ENCODE measurements at regions not wholly inside any gene's neighbourhood (a gene's known extent, or its start where the extent isn't known, plus 50 kb on each side); places are given as distances from the start of the nearest gene placed in this dataset.
"Not testable (repeated sequence)": the region's sequence is repeated elsewhere in the genome, so short reads cannot be mapped to it uniquely, and the experiment has no call there.

DNA sequence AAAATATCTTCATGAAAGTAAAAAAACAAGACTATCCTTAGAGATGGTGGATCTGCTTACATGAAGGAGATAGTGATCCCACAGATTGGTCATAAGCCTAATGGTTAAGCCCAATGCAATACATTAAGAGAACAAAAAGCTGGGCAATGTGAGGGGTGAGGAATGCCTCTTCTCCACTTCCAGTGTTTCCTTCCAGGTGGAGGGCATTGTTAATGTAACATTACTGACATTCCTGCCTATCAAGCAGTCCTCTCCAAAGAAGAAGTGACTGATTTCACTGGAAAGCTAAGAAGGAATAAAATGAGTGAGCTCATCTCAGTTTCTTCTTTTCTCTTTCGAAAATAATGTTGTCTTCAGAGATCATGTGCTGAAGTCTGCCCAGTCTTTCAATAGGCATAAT lies 207.8 kb downstream of the RAB38 start:
- no peak for DNase-seq

DNA sequence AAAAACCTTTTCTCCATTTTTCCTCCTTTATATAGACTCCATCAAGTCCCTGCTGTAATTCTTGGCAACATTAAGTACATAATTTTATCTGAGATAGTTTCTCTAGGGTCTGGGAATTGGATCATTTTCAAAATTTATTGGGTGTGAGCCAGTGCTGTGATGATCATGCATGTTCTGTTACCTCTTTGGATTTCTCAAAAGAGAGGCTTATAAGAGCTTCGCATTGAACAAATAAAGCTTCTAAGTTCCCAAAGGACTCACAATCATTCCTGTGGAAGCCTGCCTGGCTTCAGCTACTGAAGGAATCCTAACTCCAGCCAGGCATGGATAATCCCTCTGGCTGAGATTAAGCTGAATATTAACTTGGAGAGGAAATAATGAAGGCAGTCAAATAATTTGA lies 208.5 kb downstream of the RAB38 start:
- no peak for DNase-seq

DNA sequence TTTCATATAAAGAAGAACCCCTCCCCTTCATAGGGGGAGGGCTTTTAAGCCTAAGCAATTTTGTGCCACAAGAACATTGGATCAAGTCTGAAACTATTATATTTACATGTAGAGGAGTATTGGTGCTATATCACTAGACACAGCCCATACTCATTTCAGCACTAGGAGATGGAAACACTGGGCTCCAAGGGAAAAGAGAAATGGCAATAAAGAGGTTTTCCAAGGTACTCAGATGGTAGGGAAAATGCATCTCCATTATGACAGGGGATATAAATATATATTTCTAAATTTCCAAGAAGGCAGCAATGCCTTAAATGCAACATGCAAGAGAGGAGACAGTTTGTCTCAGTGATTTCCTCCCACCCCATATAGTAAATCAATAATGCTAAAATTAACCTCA lies 209.0 kb downstream of the RAB38 start:
- DNase-seq, result no peak

DNA sequence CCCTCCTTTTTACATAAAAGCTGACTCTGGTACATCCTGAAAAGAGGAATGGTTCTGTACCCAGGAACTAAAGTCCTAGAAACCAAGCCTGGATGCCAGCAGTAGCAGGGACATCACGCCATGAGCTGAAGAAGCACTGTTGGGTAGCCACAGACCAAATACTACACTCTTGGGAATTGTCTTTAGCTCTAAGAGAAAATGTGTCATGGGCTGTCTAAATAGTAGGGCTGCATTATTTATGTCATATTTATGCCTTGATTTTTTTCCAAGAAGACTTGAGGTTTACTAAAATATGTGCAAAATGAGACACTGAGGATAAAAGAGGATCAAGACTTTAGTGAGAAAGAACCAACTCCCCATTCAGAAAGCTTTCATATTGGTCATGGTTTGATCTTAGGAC lies 213.6 kb downstream of the RAB38 start:
- no peak for DNase-seq

DNA sequence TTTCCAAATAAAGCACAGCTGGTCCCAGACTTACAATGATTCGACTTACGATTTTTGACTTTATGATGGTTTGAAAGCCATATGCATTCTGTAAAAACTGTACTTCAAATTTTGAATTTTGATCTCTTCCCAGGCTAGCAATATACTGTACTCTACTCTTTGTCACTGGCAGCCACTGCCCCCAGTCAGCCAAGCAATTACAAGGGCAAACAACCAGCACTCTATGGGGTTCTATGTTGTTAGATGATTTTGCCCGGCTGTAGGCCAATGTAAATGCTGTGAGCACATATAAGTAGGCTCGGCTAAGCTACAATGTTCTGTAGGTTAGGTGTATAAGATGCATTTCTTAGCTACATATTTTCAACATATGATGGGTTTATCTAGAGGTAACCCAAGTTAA lies 217.3 kb downstream of the RAB38 start:
- DNase-seq, result no peak

DNA sequence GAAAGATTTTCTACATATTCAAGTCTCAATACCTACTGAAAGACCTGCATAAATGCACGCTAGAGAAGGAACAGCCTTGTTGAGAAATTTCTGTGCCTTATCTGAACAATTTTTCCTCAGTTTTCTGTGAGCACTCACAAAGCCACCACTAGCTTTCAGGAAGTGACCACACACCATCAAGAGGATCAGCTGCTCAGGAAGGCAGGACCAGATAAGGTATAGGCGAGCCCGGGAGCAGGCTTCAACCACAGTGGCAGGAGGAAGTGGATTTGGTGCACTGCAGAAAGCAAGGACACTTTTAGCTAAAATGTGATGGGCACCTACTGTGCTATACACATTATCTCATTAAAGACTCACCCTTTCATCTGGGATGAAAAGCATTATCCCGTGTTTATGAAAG lies 220.8 kb downstream of the RAB38 start:
- DNase-seq, result no peak

DNA sequence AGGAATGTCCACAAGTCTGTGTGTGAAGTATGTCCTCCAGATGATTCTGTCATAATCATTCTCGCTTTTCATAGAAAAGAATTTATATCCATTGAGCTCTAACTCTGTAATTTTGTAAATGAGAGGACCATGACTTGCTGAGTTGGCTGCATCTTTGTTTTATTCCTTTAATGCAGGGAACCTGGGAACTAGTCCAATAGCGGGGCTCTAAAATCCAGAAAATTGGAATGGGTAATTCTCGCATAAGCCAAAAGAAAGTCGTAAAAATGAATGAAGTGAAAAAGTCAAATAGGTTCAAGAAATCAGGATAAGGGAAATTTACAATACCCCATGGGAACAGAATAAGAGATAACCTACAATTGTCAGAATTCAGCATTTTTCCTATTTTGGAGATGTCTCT lies 232.5 kb downstream of the RAB38 start:
- no peak for DNase-seq

DNA sequence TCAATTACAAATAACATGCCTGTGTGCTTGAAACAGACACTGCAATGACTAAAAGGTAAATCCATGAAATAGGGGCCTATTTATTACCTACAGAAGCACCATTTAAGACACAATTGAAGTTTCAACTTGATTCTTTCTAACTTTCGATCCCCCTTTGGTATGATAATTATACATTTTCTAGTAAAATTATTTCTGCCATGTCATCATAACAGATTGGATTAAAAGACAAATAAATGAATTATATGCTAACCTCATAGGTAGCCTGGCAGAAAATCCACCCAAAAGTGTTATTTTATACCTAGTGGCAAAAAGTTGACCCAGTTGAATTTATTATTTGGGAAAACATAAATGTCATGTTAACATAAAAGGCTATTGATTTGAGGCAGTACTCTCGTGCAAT lies 241.1 kb downstream of the RAB38 start:
- no peak for DNase-seq

DNA sequence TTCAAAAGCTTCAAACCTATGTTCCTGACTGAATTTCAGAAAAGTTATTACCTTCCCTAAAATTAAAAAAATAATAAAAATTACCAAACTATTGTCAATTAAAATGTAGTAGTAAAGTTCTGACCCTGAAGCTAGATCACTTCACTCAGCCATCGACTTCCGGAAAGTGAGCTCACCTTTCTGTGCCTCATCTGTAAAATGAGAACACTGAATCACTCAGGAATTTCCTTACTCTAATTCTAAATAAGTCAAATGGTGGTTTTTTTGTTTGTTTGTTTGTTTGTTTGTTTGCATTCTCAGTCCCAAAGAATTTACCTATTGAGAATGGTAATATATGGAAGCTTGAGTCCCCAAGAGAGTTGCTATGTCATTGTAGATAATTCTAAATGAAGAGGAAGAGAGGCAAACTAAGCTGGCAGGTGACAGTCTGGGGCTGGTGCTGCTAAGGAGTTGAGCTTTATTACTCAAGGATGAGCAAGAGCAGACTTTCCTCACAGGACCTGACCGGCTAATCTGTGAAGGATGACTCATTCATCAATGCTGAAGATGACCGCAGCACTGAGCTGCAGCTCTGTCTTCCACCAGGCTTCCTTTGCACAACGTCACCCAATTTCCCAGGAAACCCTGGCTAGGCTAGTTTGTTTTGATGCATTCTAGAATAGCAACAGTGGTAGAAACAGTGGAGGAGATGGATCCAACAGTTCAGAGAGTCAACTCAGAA lies 248.8 kb downstream of the RAB38 start:
- no peak for DNase-seq

DNA sequence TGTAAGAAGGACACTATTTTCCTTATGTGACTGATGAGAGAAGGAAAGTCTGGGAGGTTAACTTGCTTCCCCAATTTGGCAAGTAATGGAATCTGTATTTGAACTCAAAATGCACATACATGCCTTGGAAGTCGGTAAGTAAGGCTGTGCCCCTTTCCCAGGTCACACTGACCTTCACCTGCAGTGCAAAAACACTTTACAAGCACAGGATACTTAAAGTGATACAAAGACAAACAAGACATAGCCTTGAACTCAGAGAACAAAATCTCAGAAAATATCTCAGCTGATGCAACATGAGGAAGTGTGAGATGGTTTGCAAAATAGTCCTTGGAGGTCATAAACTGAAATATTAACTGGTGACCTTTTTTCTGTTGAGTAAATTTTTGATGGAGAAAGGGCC lies 251.1 kb downstream of the RAB38 start:
- DNase-seq, result no peak

DNA sequence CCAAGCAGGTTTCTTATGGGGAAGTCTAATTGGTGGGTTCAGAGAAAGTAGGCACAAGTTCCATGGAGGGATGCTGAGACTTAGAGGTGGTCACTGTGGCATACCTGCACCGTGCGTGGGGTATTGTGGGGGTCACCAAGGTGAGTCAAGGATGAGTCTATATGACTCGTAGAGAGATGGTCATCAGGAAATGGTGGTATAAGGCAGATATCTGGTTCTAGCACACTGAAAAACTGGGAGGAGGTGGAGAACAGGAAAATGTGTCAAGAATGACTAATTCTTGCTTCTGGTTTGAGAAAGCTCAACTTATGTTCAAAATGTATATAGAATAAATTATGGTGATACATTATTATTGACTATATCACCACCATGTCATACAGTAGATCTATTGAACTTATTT lies 258.1 kb downstream of the RAB38 start:
- no peak for DNase-seq

DNA sequence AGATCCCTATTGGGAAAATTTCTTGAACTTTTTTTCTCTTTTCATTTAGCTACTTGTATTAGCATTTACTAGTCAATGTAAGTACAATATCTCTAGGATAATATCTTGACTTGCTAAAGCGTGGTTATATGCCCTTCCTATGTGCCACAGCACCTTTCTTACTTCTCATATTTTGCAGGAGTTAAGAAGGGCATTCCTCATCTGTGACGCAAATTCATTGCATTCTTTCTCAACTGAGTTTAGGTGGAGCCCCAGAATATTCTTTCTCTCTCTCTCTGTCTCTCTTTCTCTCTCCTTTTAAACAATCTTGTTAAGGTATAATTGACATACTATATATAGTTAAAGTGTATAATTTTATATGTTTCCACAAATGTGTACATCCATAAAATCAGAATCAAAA lies 266.1 kb downstream of the RAB38 start:
- DNase-seq, result no peak

DNA sequence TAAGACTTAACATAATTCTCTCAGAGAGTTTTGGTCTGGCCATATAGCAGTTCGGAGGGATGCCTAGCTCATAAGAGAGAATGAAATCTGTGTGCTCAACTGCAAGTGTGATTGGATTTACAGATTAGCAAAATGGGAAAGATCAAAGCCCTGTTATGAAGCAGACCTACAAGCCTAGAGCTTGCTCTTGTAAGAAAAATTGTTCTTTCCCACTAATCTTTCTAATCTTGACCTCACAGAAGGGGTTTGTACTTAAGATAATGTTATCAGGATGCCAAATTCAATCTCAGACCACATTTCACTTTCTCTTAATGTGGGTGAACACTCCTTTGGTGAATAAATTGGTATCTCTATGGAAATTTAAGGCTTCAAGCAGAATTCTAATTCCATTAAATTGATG lies 267.2 kb downstream of the RAB38 start:
- no peak for DNase-seq

DNA sequence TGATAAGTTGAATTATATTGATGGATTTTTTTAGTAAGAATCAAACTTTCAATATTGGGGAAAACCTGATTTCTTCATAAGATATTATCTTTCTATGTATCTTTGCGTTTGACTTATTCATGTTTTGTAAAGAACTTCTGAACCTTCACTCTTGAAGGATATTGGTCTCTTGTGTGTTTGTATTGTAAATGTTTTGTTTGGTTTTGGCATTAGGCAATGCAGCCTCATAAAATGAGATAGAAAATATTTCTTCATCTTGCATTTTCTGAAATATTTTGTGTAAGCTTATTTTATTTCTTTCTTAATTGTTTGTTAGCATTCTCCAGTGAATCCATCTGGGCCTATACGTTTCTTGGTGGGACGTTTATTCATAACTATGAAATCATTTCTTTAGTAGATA lies 271.9 kb downstream of the RAB38 start:
- DNase-seq, result no peak

DNA sequence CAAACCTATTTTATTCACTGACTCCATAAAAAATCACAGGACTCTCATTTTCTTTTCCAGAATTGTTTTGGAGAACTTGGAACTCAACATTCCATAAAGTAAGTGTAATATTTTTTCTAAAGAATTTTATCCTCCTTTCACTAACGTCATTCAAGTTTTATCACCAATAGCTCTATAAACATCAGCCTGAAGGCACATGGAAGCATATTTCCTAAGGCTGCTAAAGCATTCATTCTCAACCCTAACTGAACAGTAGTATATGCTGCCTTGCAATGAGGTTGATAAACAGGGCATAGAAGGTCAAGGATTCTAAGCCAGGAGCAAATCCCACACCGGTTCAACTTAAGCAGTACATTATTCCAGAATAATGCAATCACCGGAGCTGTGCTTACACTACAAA lies 273.9 kb downstream of the RAB38 start:
- DNase-seq, result no peak

DNA sequence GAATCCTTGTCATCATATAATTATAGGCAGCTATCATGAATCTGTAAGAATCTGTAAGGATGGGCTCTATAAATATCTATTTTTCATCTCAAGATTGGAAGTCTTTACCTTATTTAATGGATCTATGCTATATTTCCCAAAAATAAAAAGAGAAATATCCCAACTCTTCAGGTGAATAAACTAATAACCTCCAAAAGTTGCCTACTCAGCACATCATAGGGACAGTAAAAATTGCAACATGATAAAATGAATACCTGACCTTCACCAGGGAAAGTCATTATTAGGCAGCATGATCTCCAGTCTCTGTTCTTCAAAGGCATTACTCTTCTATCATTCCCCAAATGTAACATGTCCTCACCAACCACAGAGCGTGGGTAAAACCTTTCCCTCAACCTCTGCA lies 277.3 kb downstream of the RAB38 start:
- DNase-seq, result no peak

DNA sequence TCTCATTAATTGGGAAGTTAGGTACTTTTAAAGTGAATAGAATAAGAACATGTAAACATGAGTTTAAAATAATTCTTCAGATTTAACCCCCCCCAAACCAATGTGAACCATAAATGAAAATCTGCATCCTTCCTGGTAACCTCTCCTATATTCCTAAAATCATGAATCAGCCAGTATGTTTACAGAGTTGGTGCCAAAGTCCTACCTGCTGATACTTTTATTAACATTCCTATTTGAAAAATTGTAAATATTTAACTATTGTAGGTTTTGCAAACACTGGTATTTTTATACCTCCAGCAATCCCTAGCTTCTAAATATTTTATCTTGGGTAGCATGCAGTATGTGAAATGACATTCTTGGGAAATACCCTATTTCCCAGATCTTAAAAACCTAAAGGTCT lies 278.2 kb downstream of the RAB38 start:
- DNase-seq, result no peak

DNA sequence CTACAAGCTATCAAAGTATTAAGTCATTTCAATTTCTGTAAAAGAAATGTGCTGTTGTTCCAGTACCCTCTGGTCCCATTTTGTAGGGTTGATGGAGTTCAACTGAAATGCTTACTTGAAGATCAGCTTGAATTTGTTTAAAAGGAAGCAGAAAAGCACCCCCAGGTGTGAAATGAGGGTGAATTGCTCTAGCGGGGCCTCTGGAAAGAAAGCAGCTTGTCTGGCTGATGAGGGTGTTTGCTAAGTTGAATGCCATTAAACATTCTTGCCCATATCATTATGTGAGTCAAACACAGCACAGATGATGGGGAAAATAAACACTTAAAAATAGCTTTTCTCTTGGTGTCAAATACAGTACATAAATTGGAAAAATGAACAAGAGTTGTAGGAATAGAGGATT lies 280.3 kb downstream of the RAB38 start:
- DNase-seq, result no peak

DNA sequence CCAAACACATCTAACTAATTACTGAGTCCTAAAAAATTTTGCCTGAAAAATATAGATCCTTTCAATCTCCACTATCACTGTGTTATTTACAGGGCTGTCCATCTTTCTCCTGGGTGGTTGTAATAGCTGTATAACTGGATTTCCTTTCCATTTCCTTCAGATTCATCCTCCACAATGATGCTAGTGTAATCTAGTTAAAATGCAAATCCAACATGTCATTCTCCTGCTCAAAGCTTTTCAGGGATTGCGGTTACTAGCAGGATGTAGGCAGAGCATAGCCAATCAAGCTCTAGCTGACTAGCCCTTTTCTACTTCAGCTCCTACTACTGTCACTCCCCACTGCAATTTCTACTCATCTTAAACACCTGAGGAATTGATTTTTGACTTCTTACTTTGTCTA lies 283.0 kb downstream of the RAB38 start:
- no peak for DNase-seq

DNA sequence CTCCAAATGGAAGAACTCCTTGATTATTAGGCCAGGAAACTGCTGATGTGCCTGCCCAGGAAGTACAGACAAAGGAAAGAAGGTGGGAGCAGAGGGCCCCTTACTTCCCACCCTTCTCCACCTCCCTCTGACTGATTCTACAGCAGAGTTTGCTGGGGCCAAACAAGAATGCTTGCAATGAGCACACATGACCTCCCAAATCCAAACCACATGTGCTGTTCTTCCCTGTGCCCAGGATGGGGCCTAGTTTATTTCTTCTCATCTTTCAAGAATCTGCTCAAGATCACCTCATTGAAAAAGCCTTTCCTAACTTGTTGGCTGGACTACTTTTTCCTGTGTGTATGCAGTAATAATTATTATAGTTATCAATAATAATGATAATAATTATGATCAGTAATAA lies 286.1 kb downstream of the RAB38 start:
- DNase-seq, result no peak

DNA sequence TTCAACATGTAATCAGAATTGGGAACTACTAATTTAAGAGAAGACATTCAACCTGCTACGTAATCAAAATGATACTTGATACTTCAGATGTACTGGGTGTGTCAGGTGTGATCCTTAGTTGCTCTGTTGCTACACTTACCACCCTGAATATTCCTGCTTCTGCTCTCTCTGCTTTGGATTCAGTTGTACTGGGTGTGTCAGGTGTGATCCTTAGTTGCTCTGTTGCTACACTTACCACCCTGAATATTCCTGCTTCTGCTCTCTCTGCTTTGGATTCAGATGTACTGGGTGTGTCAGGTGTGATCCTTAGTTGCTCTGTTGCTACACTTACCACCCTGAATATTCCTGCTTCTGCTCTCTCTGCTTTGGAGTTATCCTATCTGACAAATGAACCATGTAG lies 290.2 kb downstream of the RAB38 start:
- not testable (repeated sequence) for DNase-seq

DNA sequence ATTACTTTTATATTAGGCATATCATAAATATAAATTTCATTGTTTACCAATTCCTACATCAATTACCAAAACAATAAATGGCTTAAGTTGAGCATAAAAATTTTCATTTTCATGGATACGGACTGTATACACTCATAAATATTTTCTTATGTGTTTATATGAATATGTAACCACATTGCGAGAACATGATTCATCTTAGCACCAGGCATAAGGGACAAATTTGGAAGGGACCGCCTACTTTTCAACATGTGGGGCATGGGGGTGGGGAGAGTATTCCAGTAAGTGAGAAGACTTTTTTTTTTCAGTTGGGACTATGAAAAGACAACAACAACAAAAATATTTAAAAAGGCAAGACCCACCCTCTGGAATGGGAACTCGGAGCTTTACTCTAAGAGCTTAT lies 296.1 kb downstream of the RAB38 start:
- no peak for DNase-seq

DNA sequence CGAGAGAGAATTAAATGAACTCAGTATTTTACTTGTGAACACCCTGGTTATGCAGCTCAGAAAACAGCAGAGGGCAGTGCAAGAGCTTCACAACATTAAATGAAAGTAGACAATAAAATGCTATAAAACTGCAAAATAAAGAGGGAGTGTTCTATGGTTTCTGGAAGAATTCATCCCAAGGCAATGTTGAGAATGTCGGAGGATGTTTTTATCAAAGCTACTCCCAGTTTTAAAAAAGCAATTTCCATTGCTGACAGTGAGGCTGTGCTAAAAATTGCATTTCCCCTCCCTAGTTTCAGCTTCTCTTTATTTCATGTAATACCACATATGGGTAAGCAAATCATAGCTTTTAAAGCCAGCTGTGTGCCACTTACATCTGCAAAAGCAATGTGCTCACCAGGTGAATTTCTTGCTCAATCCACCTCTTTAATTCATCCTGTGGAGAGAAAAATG lies 296.8 kb downstream of the RAB38 start:
- no peak for DNase-seq

DNA sequence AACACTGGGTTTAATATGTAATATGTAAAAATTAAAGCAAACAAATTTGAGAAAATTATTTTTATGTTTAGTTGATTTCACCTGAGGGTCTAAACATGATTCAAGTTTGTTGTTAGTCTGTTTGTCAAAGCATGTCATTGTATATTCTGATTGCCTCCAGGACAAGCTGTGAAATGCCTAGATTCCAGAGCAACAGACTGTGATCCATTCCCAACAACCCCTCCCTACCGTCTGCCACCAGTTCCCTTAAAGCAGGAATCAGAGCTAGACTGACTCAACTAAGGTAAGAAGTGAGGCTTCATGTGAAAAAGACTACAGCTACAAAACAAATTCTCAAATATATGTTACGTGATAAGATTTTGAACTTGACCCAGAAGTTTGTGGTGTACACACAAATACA lies 304.2 kb downstream of the RAB38 start:
- no peak for DNase-seq

DNA sequence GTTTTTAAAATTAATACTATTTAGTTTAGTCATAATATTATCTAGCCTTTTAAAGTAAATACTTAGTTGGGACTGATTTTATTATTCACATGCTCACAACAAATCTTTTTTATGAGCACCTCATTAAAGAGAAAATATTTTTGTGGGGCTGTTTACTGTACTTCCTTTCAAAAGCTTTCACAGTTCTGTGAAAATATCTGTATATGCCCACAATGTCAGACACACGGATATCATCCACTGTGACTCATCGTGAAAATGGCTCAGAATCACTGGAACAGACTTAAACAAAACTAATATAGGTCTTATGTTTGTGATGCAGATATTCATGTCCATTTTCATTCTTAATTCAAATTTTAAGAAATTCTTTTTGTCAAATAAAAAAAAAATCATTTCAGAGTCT lies 305.2 kb downstream of the RAB38 start:
- DNase-seq, result no peak

DNA sequence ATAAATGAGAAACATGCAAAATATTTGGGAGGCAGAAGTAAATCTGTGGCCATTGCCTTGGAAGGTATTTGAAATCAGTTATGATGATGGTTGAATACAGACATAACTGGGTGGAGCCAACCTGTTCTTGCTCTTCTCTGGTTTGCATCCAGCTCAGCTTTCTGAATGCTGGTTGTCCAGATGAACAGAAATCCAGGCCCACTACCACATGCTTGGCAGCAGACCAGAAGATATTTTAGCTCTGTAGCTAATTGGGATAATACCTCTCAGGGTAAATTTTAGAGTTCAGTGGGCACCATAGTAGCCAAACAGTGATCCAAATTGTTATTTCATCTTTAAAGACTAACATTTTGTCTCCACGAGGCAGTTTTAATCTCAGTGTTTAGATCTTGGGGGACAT lies 308.3 kb downstream of the RAB38 start:
- DNase-seq, result no peak
